ENCODE measurements at regions not wholly inside any gene's neighbourhood (a gene's known extent, or its start where the extent isn't known, plus 50 kb on each side); places are given as distances from the start of the nearest gene placed in this dataset.

DNA sequence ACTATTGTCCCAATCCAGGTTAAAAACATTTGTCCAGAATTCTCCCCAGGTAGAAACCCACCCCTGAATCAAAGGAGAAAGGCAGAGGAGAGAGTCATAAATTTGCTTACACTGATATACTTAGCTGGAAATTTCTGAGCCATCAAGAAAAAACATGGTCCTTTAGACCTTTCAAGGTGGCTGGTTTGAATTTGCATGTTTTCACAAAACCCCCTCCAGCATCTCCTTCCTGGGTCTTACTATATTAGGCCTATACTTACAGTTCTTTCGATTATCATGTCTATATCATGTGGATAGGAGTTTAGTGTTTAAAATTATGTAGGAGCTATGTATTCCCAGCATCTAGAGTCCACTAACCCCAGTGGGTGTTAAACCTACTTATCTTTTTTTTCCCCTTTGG is 178.2 kb downstream of the PLPP3 start:
- H3K27ac ChIP-seq (ENCODE audit: insufficient read depth, low read length) = no peak overlapping the region
- no peaks in the 10 kb centered on the region for H3K36me3 ChIP-seq (ENCODE audit: control insufficient read depth, insufficient read depth, low read length)
- TF ChIP-seq, protein P1, sequence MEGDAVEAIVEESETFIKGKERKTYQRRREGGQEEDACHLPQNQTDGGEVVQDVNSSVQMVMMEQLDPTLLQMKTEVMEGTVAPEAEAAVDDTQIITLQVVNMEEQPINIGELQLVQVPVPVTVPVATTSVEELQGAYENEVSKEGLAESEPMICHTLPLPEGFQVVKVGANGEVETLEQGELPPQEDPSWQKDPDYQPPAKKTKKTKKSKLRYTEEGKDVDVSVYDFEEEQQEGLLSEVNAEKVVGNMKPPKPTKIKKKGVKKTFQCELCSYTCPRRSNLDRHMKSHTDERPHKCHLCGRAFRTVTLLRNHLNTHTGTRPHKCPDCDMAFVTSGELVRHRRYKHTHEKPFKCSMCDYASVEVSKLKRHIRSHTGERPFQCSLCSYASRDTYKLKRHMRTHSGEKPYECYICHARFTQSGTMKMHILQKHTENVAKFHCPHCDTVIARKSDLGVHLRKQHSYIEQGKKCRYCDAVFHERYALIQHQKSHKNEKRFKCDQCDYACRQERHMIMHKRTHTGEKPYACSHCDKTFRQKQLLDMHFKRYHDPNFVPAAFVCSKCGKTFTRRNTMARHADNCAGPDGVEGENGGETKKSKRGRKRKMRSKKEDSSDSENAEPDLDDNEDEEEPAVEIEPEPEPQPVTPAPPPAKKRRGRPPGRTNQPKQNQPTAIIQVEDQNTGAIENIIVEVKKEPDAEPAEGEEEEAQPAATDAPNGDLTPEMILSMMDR (conservative IDR thresholded peaks at IDR 0.05 in 1 of 2, IDR thresholded peaks at IDR 0.05 in 1 of 2; ENCODE audit: low read depth in 1 of 2, low read length in 2 of 2) = no peak
- no peak for TF ChIP-seq EZH2 (IDR thresholded peaks at IDR 0.05; ENCODE audit: low read length, missing control alignments)
- no peak overlapping the region for H2AFZ ChIP-seq (ENCODE audit: low read length)
- H3K4me1 ChIP-seq (ENCODE audit: control insufficient read depth, extremely low read depth, insufficient read depth, low read length) = no peaks in the 10 kb centered on the region
- H4K20me1 ChIP-seq (ENCODE audit: control insufficient read depth, extremely low read depth, insufficient read depth, low read length) = no peaks in the 10 kb centered on the region
- no peaks in the 10 kb centered on the region for H3K79me2 ChIP-seq (ENCODE audit: control insufficient read depth, insufficient read depth, low read length)
- no peak overlapping the region for H3K9ac ChIP-seq (ENCODE audit: insufficient read depth, low read length)
- H3K27me3 ChIP-seq (ENCODE audit: control insufficient read depth, insufficient read depth, low read length) = no peaks in the 10 kb centered on the region
- H3K4me3 ChIP-seq (replicated peaks in 1 of 4; ENCODE audit: control extremely low read depth in 1 of 4, insufficient read depth in 1 of 4, low read depth in 3 of 4, low read length in 4 of 4) = no peak overlapping the region
- no peak for DNase-seq (ENCODE audit: low read depth in 2 of 2)
- H3K9me3 ChIP-seq (ENCODE audit: control insufficient read depth, insufficient read depth, low read depth, low read length) = no peaks in the 10 kb centered on the region
- H3K4me2 ChIP-seq (ENCODE audit: extremely low read depth, insufficient read depth, low read length) = no peak overlapping the region

DNA sequence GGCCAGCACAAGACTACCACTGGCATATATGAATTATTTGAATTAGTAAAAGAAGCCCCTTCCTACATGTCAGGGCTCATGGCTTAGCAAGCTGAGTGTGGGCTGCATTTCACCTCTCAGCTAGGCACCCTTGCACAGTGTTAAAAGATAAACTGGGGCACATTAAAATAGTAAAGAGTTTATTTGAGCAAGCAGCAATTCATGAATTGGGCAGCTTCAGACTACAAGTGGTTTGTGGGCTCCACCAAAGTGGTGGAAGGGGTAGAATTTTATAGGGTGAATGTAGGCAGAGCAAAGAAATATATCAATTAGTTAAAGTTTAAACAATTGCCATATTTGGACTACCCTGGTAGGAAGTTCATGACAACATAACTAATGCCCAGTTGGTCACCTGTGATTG is 178.8 kb downstream of the PLPP3 start:
- no peak for DNase-seq (ENCODE audit: low read depth in 2 of 2)
- Histone ChIP-seq H3K4me1 (ENCODE audit: control insufficient read depth, extremely low read depth, insufficient read depth, low read length) (no peaks in the 10 kb centered on the region), H3K27ac (ENCODE audit: insufficient read depth, low read length) (no peak overlapping the region)

DNA sequence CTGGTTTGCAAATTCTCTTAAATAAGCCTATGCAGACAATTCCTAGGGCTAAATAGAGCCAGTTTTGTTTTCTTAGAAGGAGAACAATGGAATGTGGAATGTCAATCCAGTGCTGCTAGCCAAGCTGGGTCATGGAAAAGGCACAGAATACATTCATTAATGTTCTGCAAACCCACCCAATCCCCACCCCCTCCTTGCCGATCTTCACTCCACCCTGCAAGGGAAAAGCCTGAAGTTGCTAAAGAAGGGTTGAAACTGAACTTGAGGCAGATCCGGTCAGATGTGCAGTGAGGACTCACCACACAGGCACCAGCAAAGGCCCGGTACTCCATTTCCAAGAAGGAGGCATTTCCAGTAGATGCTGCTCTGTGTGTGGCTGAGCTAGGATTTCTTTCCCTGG is 179.6 kb downstream of the PLPP3 start:
- H3K27ac ChIP-seq (ENCODE audit: insufficient read depth, low read length) = no peak overlapping the region
- no peak for DNase-seq (ENCODE audit: low read depth in 2 of 2)
- no peak overlapping the region for H3K9ac ChIP-seq (ENCODE audit: insufficient read depth, low read length)

More for the DNA sequence above, 178.8 kb downstream of the PLPP3 start:
- H3K4me3 ChIP-seq (replicated peaks in 1 of 4; ENCODE audit: control extremely low read depth in 1 of 4, insufficient read depth in 1 of 4, low read depth in 3 of 4, low read length in 4 of 4) = no peak overlapping the region
- TF ChIP-seq, protein P1 (conservative IDR thresholded peaks at IDR 0.05 in 1 of 2, IDR thresholded peaks at IDR 0.05 in 1 of 2; ENCODE audit: low read depth in 1 of 2, low read length in 2 of 2) = no peak
- TF ChIP-seq EZH2 (IDR thresholded peaks at IDR 0.05; ENCODE audit: low read length, missing control alignments) = no peak
- H3K9ac ChIP-seq (ENCODE audit: insufficient read depth, low read length) = no peak overlapping the region
- H3K4me2 ChIP-seq (ENCODE audit: extremely low read depth, insufficient read depth, low read length) = no peak overlapping the region
- no peaks in the 10 kb centered on the region for H3K36me3 ChIP-seq (ENCODE audit: control insufficient read depth, insufficient read depth, low read length)
- no peaks in the 10 kb centered on the region for H3K79me2 ChIP-seq (ENCODE audit: control insufficient read depth, insufficient read depth, low read length)
- H3K9me3 ChIP-seq (ENCODE audit: control insufficient read depth, insufficient read depth, low read depth, low read length) = no peaks in the 10 kb centered on the region
- no peaks in the 10 kb centered on the region for H4K20me1 ChIP-seq (ENCODE audit: control insufficient read depth, extremely low read depth, insufficient read depth, low read length)
- H2AFZ ChIP-seq (ENCODE audit: low read length) = no peak overlapping the region
- H3K27me3 ChIP-seq (ENCODE audit: control insufficient read depth, insufficient read depth, low read length) = no peaks in the 10 kb centered on the region

More for the DNA sequence above, 179.6 kb downstream of the PLPP3 start:
- Histone ChIP-seq H3K4me3 (replicated peaks in 1 of 4; ENCODE audit: control extremely low read depth in 1 of 4, insufficient read depth in 1 of 4, low read depth in 3 of 4, low read length in 4 of 4) (no peak overlapping the region), H3K9me3 (ENCODE audit: control insufficient read depth, insufficient read depth, low read depth, low read length) (no peaks in the 10 kb centered on the region), H3K4me2 (ENCODE audit: extremely low read depth, insufficient read depth, low read length) (no peak overlapping the region), H3K27me3 (ENCODE audit: control insufficient read depth, insufficient read depth, low read length) (no peaks in the 10 kb centered on the region), H4K20me1 (ENCODE audit: control insufficient read depth, extremely low read depth, insufficient read depth, low read length) (no peaks in the 10 kb centered on the region), H3K36me3 (ENCODE audit: control insufficient read depth, insufficient read depth, low read length) (no peaks in the 10 kb centered on the region), H3K4me1 (ENCODE audit: control insufficient read depth, extremely low read depth, insufficient read depth, low read length) (no peaks in the 10 kb centered on the region), H3K79me2 (ENCODE audit: control insufficient read depth, insufficient read depth, low read length) (no peaks in the 10 kb centered on the region), H2AFZ (ENCODE audit: low read length) (no peak overlapping the region)
- TF ChIP-seq, protein P1 (conservative IDR thresholded peaks at IDR 0.05 in 1 of 2, IDR thresholded peaks at IDR 0.05 in 1 of 2; ENCODE audit: low read depth in 1 of 2, low read length in 2 of 2) = no peak
- no peak for TF ChIP-seq EZH2 (IDR thresholded peaks at IDR 0.05; ENCODE audit: low read length, missing control alignments)
